MG63 (cell line): ENCODE measurements at regions not wholly inside any gene's neighbourhood (a gene's known extent, or its start where the extent isn't known, plus 50 kb on each side); places are given as distances from the start of the nearest gene placed in this dataset.

Source experiments
- DNase-seq: peaks from one replicate; pipeline ENCODE4 v3.0.0-alpha.2; 2020
- H3K27me3 ChIP-seq: fragments of 250-450 bp; sonication (Bioruptor Pico); 2 replicates; pipeline ENCODE4 v1.5.1; 2020; ENCODE audit warnings: mild to moderate bottlenecking, moderate library complexity
- H3K36me3 ChIP-seq: fragments of 250-450 bp; sonication (Bioruptor Pico); 2 replicates; pipeline ENCODE4 v1.5.1; 2020; ENCODE audit warnings: mild to moderate bottlenecking, moderate library complexity
- H3K4me3 ChIP-seq: fragments of 250-450 bp; sonication (Bioruptor Pico); 2 replicates; pipeline ENCODE4 v1.5.1; 2020; ENCODE audit warnings: mild to moderate bottlenecking, moderate library complexity
- H3K9me3 ChIP-seq: fragments of 250-450 bp; sonication (Bioruptor Pico); 2 replicates; pipeline ENCODE4 v1.5.1; 2020; ENCODE audit warnings: mild to moderate bottlenecking, moderate library complexity

- H3K27me3 ChIP-seq: no peaks in the 10 kb centered on the region
- H3K4me3 ChIP-seq: no peak overlapping the region
- no peaks in the 10 kb centered on the region for H3K9me3 ChIP-seq
- no peak for DNase-seq
- H3K36me3 ChIP-seq: no peaks in the 10 kb centered on the region
These were observed 76.4 kb downstream of the CXXC4 start for GRCh38 chr4:104418286-104418685.

GRCh38 chr4:104417357-104417882 is 77.3 kb downstream of the CXXC4 start:
- H3K4me3 ChIP-seq: no peak overlapping the region
- H3K27me3 ChIP-seq: no peaks in the 10 kb centered on the region
- no peak for DNase-seq
- no peaks in the 10 kb centered on the region for H3K9me3 ChIP-seq
- no peaks in the 10 kb centered on the region for H3K36me3 ChIP-seq

- no peaks in the 10 kb centered on the region for H3K36me3 ChIP-seq
- no peaks in the 10 kb centered on the region for H3K27me3 ChIP-seq
- H3K9me3 ChIP-seq: no peaks in the 10 kb centered on the region
- H3K4me3 ChIP-seq: no peak overlapping the region
- DNase-seq: no peak
These were observed 77.9 kb downstream of the CXXC4 start for GRCh38 chr4:104416725-104417356.

GRCh38 chr4:104413487-104413886 is 81.2 kb downstream of the CXXC4 start:
- Histone ChIP-seq H3K4me3 (no peak overlapping the region), H3K36me3 (no peaks in the 10 kb centered on the region), H3K9me3 (no peaks in the 10 kb centered on the region), H3K27me3 (no peaks in the 10 kb centered on the region)
- DNase-seq: no peak

- no peaks in the 10 kb centered on the region for H3K27me3 ChIP-seq
- H3K9me3 ChIP-seq: no peaks in the 10 kb centered on the region
- no peaks in the 10 kb centered on the region for H3K36me3 ChIP-seq
- no peak for DNase-seq
- no peak overlapping the region for H3K4me3 ChIP-seq
These were observed 82.3 kb downstream of the CXXC4 start for GRCh38 chr4:104412344-104412743.

- H3K36me3 ChIP-seq: no peaks in the 10 kb centered on the region
- H3K4me3 ChIP-seq: no peak overlapping the region
- no peaks in the 10 kb centered on the region for H3K27me3 ChIP-seq
- no peaks in the 10 kb centered on the region for H3K9me3 ChIP-seq
- DNase-seq: no peak
These were observed 83.2 kb downstream of the CXXC4 start for GRCh38 chr4:104411502-104411901.

GRCh38 chr4:104408878-104409277 is 85.8 kb downstream of the CXXC4 start:
- H3K36me3 ChIP-seq: no peaks in the 10 kb centered on the region
- no peak overlapping the region for H3K4me3 ChIP-seq
- DNase-seq: no peak
- H3K9me3 ChIP-seq: no peaks in the 10 kb centered on the region
- no peaks in the 10 kb centered on the region for H3K27me3 ChIP-seq

GRCh38 chr4:104404361-104404760 is 90.3 kb downstream of the CXXC4 start:
- DNase-seq: no peak
- Histone ChIP-seq H3K36me3 (no peaks in the 10 kb centered on the region), H3K9me3 (no peaks in the 10 kb centered on the region), H3K27me3 (no peaks in the 10 kb centered on the region), H3K4me3 (no peak overlapping the region)

GRCh38 chr4:104395168-104395614 is 99.5 kb downstream of the CXXC4 start:
- Histone ChIP-seq H3K9me3 (no peaks in the 10 kb centered on the region), H3K4me3 (no peak overlapping the region), H3K36me3 (no peaks in the 10 kb centered on the region), H3K27me3 (no peaks in the 10 kb centered on the region)
- DNase-seq: no peak

- Histone ChIP-seq H3K27me3 (no peaks in the 10 kb centered on the region), H3K9me3 (no peaks in the 10 kb centered on the region), H3K36me3 (no peaks in the 10 kb centered on the region), H3K4me3 (no peak overlapping the region)
- DNase-seq: no peak
These were observed 100.1 kb downstream of the CXXC4 start for GRCh38 chr4:104394406-104395167.

- H3K27me3 ChIP-seq: no peaks in the 10 kb centered on the region
- no peaks in the 10 kb centered on the region for H3K9me3 ChIP-seq
- DNase-seq: no peak
- no peak overlapping the region for H3K4me3 ChIP-seq
- H3K36me3 ChIP-seq: no peaks in the 10 kb centered on the region
These were observed 100.9 kb downstream of the CXXC4 start for GRCh38 chr4:104393655-104394324.

- Histone ChIP-seq H3K36me3 (no peaks in the 10 kb centered on the region), H3K4me3 (no peak overlapping the region), H3K27me3 (no peaks in the 10 kb centered on the region), H3K9me3 (no peaks in the 10 kb centered on the region)
- DNase-seq: no peak
These were observed 109.0 kb downstream of the CXXC4 start for GRCh38 chr4:104385713-104386112.

- Histone ChIP-seq H3K36me3 (no peaks in the 10 kb centered on the region), H3K4me3 (no peak overlapping the region), H3K27me3 (no peaks in the 10 kb centered on the region), H3K9me3 (no peaks in the 10 kb centered on the region)
- no peak for DNase-seq
These were observed 111.7 kb downstream of the CXXC4 start for GRCh38 chr4:104382961-104383360.

- DNase-seq: no peak
- no peaks in the 10 kb centered on the region for H3K36me3 ChIP-seq
- H3K9me3 ChIP-seq: no peaks in the 10 kb centered on the region
- no peaks in the 10 kb centered on the region for H3K27me3 ChIP-seq
- H3K4me3 ChIP-seq: no peak overlapping the region
These were observed 113.0 kb downstream of the CXXC4 start for GRCh38 chr4:104381729-104382128.

- Histone ChIP-seq H3K4me3 (no peak overlapping the region), H3K36me3 (no peaks in the 10 kb centered on the region), H3K9me3 (no peaks in the 10 kb centered on the region), H3K27me3 (no peaks in the 10 kb centered on the region)
- DNase-seq: no peak
These were observed 129.1 kb downstream of the CXXC4 start for GRCh38 chr4:104365618-104366017.

GRCh38 chr4:104353481-104353880 is 141.2 kb downstream of the CXXC4 start:
- Histone ChIP-seq H3K4me3 (no peak overlapping the region), H3K27me3 (no peaks in the 10 kb centered on the region), H3K9me3 (no peaks in the 10 kb centered on the region), H3K36me3 (no peaks in the 10 kb centered on the region)
- no peak for DNase-seq

GRCh38 chr4:104352211-104352610 is 142.5 kb downstream of the CXXC4 start:
- no peaks in the 10 kb centered on the region for H3K27me3 ChIP-seq
- no peak overlapping the region for H3K4me3 ChIP-seq
- no peak for DNase-seq
- no peaks in the 10 kb centered on the region for H3K9me3 ChIP-seq
- no peaks in the 10 kb centered on the region for H3K36me3 ChIP-seq
